Endometrial microvascular endothelial cells (primary cell): ENCODE measurements at regions not wholly inside any gene's neighbourhood (a gene's known extent, or its start where the extent isn't known, plus 50 kb on each side); places are given as distances from the start of the nearest gene placed in this dataset.

Experiments used
- in situ Hi-C: cut with HindIII; loops from 2 replicates; pipeline ENCODE4 v1.10.0; 2017; ENCODE audit warnings: low sequenced_read_pairs, low pct_unique_long_range_greater_than_20kb; ENCODE audit errors: inconsistent ontology term

DNA sequence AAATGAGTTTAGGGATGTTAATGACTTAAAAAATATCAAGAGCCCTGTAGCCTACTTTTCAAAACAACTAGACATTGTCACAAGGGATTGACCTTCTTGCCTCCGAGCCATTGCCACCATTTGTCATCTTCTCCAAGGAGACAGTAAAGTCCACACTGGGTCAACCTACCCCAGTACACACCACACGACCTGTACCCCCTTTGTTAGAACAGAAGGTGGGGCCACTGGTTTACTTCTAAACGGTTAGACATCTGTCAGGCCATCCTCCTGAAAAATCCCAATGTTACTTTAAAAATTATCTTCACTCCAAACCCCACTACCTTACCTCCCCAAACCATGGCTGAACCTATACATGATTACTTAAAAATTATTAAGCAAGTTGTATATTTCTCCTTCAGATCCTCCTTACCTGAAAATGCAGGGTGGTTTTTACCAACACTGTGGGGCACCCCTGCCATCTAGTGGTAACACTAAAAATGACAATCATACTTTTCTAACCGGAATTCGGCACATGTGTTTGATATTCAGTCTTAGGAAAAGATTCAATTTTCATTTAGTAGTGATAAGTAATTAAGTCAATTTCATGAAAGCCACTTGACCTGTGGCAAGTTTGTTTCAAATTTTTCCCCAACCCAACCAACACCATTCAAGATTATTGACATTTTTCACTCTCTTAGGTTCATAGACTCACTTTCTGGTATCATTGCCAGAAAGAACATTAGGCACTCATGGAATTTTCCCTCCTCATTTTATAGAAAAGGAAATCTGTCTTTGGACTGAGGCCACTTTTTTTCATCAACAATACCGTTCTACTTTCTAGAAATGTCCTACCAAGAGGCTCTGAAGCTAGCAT lies 265.3 kb upstream of the PKDCC start:
- in situ Hi-C loops, result no loop called here

DNA sequence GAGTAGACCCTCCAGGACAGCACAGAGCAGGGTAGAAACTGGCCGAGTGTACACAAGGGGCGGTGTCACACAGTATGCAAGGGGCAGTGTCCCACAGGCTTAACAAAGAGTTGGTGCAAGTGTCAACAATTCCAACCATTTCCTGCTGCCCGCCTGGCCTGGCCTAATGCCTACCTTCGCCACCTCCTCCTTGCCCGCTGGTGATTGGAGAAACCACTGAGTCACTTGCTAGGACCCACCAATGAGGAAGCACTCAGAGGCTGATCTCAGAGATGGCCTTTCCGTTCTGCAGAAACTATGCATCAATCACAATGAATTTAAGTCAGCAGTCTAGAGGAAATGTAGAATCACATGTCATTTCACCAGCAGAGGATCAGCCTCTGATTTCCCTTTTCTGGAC lies 263.3 kb upstream of the PKDCC start:
- in situ Hi-C loops, result no loop called here

DNA sequence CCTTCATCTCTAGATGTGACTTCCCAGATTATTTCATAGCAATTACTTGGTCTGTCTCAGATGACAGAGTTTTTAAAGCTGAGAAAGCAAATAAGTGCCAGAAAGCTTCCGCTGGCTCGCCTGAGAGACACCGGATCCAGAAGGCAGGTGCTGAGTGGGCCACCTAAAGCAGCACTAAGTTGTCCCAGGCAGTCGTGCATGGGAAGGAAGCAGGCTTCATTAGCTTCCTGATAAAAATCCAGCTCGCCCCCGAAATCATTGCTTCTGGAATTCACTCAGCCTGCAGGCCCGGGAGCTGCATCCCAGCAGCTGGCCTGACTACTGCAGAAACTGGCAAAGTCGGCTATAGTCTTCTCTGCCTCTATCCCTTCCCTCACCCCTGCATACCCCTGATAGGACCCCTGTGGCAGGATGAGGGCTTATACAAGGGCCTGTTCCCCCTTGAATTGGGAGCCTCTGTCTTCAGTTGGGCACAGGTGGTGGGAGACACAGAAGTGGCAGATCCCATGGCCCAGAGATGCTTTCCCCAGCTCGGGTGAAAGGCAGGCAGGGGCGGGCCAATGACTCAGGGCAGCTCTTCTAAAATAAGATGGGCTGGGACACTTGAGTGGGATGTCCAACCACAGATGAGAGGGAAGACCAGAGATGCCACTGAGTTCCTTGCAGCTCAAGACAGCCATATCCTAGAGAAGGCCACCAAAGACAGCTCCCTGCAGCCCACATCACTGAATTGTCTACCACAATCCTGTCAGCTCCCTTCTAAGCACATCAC lies 262.4 kb upstream of the PKDCC start:
- in situ Hi-C loops, result no loop called here

DNA sequence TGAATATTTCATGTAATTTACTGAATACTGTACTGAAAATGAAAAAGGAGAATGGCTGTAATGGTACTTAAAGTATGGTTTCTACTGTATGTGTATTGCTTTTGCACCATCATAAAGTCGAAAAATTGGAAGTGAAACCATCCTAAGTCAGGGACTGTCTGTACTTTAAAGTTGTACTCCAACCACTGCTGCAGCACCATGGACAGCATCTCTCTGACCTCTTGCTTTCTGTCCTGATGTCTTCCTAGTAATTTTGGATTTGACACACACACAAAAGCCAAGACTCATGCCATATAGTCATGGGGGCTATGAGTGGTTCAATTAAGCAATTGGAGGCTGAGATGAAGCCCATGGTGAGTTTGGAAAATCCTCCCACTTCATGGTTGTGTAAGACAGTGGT lies 256.3 kb upstream of the PKDCC start:
- in situ Hi-C loops, result no loop called here

DNA sequence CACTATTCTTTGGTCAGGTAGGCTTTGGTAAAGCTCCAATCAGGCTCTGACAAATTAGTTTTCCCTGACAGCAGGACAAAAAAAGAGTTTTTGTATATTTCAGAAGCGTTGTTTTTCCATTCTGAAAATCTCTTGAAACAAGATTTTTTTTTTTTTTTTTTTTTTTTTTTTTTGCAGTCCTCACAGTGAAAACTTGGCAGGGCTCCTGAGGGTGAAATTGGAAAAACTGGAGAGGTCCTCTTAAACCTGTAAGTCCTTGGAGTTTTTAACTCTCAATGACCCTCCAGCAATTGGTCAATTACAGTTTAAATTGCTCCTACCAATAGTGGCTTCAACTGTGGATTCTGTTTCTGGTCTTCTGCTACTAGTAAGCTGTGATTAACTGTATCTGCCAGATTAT lies 244.5 kb upstream of the PKDCC start:
- in situ Hi-C loops, result no loop called here

DNA sequence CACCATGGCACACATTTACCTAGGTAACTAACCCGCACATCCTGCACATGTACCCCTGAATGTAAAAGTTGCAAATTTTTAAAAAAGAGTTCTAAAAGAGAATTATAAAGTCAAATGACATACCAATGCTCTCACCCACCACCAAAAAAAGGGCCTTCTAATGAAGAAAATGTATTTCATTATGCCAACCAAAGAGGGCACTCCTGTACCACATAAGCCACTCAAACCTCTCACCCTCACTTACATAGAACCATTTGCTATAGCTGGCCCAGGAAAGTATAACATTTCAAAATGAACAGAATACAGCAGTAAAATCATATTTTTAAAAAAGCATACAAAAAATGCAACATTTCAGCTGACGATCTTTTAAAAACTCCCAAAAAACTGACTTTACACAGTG lies 241.5 kb upstream of the PKDCC start:
- in situ Hi-C loops, result no loop called here

DNA sequence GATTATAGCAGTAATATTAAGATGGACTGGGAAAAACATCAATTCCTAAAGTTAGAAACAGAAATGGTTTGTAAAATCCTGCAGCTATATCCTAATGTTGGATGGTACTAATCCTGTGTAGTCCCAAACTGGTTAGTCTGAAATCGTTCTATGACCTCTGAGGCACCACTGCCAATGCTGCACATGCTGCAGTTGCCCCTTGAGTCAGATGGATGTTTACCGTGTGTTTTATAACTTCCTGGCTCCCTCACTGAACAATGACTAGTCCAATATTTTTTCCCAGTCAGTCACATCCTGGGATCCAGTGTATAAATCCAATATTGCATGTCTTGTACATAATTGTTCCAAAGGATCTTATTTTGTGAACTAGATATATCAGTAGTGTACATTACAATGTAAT lies 226.7 kb upstream of the PKDCC start:
- in situ Hi-C loops, result no loop called here

DNA sequence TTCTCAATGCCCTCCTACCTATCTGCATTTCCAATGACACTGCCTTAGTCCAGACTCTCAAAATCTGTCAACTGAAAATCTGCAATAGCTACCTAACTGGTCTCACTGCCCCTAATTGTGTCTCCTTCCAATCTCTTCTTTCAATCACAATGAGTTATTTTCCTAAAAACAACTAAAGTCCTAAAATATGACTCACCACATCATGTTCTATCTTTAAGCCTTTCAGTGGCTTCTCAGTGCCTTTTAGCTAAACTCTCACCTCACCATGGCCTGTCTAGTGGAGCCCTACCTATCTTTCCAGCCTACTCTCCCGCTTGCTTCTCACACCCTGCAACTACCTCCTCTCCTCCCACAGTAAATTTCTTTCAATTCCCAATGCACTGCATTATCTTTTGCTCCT lies 220.9 kb upstream of the PKDCC start:
- in situ Hi-C loops, result no loop called here

DNA sequence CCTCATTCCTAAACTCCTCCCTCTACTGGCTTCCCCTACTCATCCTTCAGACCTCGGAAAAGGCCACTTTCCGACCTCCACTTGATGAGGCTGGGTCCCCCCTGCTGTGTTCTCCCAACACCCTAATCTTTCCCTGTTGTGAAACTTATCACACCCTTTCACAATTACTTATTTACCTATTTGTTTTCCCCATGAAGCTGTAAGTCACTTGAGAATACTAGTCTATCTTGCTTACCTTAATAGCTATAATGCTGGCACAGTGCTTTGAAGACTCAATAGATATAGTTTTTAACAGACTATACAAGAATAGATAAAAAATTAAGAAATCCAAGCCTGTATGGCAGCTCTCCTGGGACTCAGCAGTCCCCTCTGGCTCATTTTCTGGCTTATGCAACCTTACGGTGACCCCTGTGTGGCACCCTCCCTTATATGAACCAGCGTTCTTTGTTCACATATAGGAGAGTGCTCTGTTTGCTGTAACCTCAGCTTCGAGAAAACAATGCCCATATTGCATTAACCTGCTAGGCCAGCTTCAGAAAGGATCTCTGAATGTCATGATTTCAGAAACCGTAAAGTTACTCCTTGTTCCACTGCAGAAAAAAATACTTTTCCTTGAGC lies 220.4 kb upstream of the PKDCC start:
- in situ Hi-C loops, result no loop called here

DNA sequence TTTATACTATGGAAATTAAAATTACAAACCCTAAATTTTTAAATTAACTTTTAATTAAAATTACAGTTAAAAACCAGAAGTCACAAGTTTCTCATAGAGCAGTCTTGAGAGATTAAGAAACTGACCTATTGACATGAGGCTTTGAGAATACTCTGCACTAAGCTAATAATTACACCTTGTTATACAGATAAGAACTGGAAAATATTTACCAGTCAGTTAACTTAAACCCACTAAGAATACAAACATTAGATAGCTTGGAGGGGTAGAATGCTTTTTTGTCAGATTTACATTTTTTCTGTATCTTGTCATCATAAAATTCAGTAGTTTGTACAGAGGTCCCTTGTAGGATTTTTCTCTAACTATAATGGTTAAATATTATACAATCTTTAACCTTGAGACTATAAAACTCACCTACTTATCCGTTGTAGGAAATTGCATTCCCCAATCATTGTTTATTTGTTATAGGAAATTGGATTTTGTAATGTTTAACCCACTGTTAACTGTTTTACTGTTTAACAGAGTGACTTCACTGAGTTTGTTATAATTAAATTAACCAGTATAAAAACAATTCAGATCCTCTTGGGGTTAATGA lies 219.7 kb upstream of the PKDCC start:
- in situ Hi-C loops, result no loop called here

DNA sequence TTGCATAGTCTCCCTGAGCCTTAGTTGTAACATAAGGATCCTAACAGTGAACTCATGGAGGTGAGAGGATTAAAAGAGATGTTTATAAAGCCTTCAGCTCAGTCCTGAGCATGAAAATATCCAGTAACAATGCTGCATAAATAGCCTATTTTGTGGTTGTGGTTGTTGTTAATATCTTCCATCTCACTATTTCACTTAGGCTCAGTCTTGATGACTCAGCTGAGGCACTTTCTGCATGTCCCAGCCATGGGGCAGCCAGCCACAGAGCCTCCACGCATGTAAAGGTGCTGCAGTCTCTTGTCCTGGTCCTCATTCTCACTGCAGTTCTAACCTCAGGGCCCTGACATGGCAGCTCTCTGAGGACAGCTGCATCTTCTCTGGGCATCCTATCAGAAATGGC lies 218.8 kb upstream of the PKDCC start:
- in situ Hi-C loops, result no loop called here

DNA sequence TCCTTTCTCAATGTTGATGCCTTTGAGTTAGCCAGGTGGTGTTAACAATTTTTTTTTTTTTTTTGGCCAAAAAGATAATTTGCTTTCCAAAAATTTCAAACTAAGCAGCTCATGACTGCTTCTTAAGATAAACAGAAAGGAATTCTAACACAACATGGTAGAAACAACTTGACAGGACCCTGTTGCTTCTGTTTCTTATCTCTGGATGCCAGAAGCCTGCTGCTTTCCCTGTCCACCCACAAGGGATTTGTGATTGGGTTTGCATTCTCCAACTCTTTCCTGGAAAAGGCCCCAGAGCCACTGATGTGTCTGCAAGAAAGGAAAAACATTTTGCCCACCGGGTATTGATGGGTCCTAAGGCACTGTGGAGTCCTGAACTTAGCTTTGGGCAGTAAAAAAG lies 217.2 kb upstream of the PKDCC start:
- in situ Hi-C loops, result no loop called here

DNA sequence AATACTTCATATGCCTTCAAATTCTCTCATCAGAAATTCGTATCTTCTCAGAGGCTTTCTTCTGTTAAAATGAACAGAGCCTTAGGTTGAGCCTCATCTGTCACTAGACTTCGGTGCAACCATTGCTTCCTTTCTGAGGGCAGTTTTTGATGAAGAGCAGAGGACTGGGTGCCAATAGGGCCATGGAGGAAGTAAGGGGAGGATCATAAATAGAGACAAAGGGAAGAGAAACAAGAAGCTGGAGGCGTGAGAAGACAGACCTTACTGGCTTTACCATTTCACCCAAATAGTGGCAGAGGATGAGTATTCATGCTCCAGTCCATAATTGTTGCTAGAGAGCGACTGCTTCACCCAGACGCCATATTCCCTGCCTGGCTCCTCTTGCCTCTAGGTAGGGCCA lies 215.6 kb upstream of the PKDCC start:
- in situ Hi-C loops, result no loop called here

DNA sequence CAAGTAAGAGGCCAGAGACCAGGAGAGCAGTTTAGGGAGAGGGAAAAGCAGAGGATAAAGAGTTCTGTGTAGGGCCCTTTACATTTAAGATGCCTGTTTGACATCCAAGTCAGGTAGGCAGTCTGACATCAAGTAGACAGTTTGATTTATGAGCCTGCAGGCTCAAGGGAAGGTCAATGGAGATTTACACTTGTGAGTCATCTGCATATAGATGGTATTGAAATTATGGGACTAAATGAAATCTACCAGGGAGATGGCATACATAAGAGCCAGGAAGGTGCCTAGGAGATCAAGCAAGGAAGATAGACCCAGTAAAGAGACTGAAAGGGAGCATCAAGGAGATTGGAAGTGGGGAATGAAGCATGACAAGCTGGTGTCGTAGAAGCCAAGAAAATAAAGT lies 212.4 kb upstream of the PKDCC start:
- in situ Hi-C loops, result no loop called here

DNA sequence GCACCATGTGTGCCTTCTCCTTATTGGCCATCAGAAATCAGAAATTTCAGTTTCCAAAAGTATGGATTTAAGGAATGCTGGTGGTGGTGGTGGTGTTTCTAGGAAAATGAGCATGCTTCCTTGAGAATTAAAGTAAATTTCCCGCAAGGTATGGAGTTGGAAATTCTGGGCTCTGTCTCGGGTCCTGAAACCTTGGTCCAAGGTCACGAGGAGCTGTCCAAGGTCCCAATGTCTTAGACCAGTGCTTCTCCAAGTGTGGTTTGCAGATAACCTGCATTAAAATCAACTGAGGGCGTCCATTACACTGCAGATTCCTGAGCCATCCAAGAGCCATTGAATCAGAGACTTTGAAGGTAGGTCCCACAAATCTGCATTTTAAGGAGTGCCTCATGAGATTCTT lies 210.9 kb upstream of the PKDCC start:
- in situ Hi-C loops, result no loop called here

DNA sequence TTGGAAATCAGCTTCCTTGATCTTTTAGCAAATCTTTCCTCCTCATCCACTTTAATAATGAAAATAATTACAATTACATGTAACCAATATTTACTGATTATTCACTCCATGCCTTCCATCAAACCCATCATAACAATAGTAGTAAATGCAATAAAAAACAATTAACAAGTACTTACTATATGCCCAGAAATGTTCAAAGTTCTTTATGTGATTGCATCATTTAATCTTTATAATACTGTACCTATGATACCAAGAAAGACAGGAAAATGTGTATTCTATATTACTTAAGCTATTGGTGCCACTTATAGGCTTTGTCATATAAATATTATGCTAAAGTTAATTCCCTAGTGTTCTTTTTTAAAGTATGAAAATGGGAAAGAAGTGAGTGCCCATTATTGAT lies 210.2 kb upstream of the PKDCC start:
- in situ Hi-C loops, result no loop called here

DNA sequence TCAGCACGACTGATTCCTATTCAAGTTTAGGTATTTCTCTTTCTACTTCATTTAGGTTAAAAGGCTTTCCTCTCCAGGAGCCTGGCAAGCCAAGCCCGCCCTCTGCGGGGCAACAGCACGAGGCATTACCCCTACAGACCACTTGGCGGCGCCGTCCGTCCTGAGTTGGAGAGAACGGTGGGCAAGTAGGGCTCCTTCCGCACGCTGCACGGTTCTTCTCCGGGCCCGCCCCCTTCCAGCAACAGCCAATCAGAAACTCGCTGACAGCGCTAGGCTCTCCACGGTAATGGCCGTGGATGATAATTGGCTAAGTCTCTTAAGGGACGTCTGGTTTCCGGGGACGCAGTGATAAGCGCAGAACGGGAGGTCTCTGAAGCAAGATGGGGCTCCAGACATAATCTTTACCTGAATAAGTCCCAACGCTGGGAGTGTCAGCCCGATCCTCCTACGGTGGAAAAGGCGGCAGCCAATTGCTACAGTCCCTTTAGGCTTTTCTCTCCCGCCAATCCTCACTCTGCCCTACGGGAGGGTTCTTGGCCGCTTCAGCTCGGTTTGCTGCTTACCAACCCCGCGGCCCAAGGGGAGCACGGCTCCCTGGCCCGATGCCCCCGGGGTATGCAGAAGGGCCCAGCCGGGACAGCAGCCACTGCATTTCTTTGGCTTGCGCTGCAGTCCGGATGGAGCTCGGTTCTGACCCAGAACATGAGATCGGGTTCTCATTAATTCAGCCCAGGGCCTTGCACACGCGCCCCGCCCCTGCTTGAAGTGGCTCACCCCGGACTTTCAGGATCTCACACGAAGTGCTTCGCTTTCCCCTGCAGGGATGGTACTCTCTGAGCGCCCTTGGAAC lies 206.9 kb upstream of the PKDCC start:
- in situ Hi-C loops, result no loop called here

DNA sequence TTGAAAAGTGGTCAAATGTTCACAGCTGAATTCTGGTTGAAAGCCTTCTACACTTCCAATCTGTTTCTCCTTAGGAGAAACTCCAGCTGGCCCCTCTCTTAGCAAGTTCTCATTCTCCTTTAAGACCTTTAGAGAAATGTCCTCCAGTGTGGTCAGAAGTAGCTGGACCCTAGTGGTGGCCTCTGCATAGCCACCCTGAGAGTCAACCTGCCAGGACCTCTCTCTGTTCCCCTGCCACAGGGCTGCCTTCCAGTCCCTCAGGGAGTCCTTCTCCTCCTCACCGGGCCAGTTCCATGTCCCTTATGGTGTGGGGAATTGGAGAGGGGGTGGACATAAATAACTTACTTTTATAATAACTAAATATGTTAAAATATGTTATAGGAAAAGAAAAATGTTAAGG lies 200.9 kb upstream of the PKDCC start:
- in situ Hi-C loops, result no loop called here
